GM12878 (cell line): ENCODE measurements at regions not wholly inside any gene's neighbourhood (a gene's known extent, or its start where the extent isn't known, plus 50 kb on each side); places are given as distances from the start of the nearest gene placed in this dataset.

ENCODE experiments used
- POLR2A ChIP-seq: IDR thresholded peaks from 2 replicates; pipeline ENCODE4 v1.6.1; 2011; ENCODE audit warnings: low read depth, mild to moderate bottlenecking, low read length
- RAD21 ChIP-seq: IDR thresholded peaks from 2 replicates; pipeline ENCODE4 v1.6.1; 2011; ENCODE audit warnings: mild to moderate bottlenecking, low read depth, low read length, moderate library complexity; ENCODE audit not compliant: insufficient read depth

DNA sequence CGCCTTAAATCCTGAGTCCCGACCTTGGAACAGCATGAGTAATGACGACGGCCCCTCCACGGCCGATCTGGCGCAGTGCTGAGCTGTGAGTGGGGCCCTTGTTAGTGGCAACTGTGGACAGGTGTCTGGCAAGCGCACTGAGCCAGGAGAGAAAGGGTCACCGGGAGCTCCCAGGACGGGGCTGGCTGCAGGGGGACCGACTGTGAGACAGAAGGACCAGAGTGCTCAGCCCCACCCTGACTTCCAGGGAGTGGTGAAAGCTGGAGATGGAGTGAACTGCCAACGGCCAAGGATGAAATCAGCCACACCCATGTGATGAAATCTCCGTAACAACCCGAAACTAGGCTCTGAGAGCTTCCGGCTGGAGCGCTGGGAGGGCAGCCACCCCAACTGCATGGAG, 228.6 kb downstream of the BRD1 start:
- no peak for TF ChIP-seq RAD21
- TF ChIP-seq POLR2A = no peak
